Astrocyte of the cerebellum (primary cell): ENCODE measurements at regions not wholly inside any gene's neighbourhood (a gene's known extent, or its start where the extent isn't known, plus 50 kb on each side); places are given as distances from the start of the nearest gene placed in this dataset.
"Not testable (repeated sequence)": the region's sequence is repeated elsewhere in the genome, so short reads cannot be mapped to it uniquely, and the experiment has no call there.

ENCODE experiments used
- DNase-seq: peaks from one replicate; pipeline ENCODE4 v3.0.0-alpha.2; 2011; ENCODE audit warnings: low read depth
- H3K4me3 ChIP-seq: 2 replicates; pipeline ENCODE4 v1.5.1; 2011; ENCODE audit warnings: mild to moderate bottlenecking, low read depth, low read length, moderate library complexity
- in situ Hi-C: cut with HindIII; loops from 2 replicates; pipeline ENCODE4 v1.10.0; 2017; ENCODE audit warnings: low sequenced_read_pairs
- TF ChIP-seq, protein P1 (sequence below): IDR thresholded peaks from 2 replicates; pipeline ENCODE4 v1.5.1; 2012; ENCODE audit warnings: low read length, low read depth, moderate library complexity, mild to moderate bottlenecking; ENCODE audit errors: missing control alignments

DNA sequence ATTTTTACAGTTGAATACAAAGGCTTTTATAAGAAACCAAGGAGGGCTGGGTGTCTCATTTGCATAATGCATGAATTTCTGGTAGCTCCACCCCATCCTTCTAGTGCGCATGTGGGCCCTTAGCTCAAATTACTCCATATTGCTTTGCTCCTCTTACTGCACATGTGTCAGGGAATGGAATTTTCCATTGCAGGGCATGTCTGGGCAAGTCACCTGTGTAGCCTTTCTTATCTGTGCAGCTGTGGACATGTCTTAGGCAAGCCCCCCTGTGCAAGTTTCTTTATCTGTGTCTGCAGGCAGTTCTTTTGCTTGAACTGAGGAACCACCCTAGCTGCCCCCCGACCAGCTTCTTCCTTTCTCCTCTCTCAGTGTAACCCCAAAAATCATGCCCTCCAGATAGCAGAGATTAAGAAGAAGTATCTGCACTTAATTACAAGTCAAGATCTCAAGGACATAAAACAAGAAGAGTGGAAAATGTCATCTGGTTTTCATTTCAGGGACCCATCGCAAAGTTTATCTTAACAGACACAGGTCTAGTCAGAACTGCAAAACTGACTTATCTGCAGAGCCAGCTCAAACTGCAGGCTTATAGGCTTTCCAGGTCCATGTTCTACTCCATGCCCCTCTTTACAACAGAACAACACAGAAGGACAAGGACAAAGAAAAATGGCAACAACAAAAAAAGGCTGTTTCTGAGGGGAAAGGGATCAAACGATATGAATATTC lies 137.9 kb upstream of the HS3ST4 start:
- in situ Hi-C loops, result no loop called here
- TF ChIP-seq, protein P1, sequence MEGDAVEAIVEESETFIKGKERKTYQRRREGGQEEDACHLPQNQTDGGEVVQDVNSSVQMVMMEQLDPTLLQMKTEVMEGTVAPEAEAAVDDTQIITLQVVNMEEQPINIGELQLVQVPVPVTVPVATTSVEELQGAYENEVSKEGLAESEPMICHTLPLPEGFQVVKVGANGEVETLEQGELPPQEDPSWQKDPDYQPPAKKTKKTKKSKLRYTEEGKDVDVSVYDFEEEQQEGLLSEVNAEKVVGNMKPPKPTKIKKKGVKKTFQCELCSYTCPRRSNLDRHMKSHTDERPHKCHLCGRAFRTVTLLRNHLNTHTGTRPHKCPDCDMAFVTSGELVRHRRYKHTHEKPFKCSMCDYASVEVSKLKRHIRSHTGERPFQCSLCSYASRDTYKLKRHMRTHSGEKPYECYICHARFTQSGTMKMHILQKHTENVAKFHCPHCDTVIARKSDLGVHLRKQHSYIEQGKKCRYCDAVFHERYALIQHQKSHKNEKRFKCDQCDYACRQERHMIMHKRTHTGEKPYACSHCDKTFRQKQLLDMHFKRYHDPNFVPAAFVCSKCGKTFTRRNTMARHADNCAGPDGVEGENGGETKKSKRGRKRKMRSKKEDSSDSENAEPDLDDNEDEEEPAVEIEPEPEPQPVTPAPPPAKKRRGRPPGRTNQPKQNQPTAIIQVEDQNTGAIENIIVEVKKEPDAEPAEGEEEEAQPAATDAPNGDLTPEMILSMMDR, result no peak
- no peak overlapping the region for H3K4me3 ChIP-seq
- no peak for DNase-seq

DNA sequence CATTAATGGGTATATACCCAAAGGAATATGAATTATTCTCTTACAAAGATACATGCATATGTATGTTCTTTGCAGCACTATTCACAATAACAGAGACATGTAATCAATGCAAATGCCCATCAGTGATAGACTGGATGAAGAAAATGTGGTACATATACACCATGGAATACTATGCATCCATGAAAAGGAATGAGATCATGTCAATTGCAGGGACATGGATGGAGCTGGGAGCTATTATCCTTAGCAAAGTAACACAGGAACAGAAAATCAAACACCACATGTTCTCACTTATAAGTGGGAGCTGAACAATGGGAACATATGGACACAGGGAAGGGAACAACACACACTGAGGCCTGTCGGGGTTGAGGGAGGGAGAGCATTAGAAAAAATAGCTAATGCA lies 141.1 kb upstream of the HS3ST4 start:
- no peak for DNase-seq
- no peak overlapping the region for H3K4me3 ChIP-seq
- in situ Hi-C loops, result no loop called here
- TF ChIP-seq, protein P1, result no peak

DNA sequence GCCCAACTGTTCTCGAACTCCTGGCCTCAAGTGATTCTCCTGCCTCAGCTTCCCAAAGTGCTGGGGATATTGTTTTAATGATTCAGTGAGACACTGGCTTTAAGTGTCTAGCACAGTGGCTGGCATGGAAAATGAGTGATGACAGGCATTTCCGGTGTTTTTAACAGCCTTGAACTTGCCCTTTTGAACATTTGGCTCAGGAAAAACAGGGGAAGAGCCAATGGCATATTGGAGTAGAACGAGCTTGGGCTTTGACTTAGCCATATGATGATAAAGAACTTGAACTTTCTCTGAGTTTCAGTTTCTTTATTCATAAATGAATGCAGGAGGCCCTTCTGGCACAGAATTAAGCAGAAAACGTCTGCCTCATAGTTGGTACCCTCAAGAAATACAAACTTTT lies 145.0 kb upstream of the HS3ST4 start:
- no peak overlapping the region for H3K4me3 ChIP-seq
- in situ Hi-C loops, result no loop called here
- TF ChIP-seq, protein P1, result no peak
- no peak for DNase-seq

DNA sequence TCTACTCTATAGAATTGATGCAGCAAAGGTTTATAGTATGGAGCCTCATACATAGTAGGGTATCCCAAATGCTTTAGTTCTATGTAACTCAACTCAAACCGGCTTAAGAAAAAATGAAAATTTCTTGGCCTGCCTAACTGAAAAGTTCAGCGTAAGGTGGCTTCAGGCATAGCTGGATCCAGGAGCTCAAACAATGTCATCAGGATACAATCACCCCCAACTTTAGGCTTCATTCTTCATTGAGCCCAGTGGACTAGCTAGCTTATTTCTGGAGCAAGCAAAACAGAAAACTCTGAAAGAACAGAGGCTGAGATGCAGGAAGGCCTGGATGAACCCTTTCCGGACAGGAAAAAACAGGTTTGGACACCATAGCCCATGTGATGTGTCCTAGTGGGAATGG lies 147.5 kb upstream of the HS3ST4 start:
- in situ Hi-C loops, result no loop called here
- TF ChIP-seq, protein P1, result no peak
- H3K4me3 ChIP-seq, result no peak overlapping the region
- DNase-seq, result no peak

DNA sequence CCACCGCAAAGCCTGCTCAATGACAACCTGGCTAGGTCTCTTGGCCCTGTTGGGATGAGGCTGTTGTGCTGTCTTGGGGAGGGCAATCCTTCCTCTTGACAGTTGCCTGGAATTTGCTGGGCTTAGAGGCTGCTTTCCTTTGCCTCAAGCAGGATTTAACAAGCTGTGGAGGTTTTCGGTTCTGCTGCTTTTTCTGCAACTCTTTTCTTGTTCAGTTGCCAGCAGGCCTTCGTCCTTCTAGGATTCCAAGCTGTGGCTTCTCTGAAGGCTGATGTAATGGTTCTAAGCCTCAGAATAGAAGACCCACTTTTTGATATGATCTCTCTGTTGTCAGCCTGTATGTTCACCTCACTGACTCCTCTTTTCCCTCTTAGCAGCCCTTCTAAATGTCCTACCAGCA lies 149.5 kb upstream of the HS3ST4 start:
- DNase-seq, result no peak
- in situ Hi-C loops, result no loop called here
- H3K4me3 ChIP-seq, result no peak overlapping the region
- TF ChIP-seq, protein P1, result no peak

DNA sequence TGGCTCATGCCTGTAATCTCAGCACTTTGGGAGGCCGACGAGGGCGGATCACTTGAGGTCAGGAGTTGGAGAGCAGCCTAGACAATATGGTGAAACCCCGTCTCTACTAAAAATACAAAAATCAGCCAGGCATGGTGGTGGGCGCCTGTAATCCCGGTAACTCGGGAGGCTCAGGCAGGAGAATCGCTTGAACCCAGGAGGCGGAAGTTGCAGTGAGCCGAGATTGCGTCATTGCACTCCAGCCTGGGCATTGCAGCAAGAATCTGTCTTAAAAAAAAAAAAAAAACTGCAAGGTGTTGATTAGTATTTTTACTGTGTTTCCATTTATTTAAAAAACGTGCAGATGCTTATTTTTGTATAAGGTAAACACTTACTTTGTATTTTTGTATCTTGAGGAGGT lies 152.0 kb upstream of the HS3ST4 start:
- not testable (repeated sequence) for DNase-seq

DNA sequence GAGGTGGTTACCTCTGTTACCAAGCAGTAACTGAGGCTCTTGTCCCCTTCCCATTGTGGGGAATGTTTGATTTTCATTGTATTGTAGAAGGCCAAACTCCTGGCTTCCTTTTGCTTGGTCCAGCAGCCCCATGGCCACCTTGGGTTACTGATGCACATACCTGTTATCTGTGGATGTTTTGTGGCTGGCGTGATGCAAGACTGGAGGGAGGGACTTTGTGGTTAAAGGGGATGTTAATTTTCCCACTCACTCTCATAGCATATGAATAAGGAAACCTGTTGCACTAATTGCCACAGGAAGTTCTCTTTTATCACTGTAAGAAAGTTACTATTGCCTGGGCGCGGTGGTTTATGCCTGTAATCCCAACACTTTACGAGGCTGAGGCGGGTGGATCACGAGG lies 168.6 kb upstream of the HS3ST4 start:
- TF ChIP-seq, protein P1, result no peak
- in situ Hi-C loops, result no loop called here

More for the DNA sequence above, 152.0 kb upstream of the HS3ST4 start:
- H3K4me3 ChIP-seq, in situ Hi-C loops: not testable (repeated sequence)

More for the DNA sequence above, 168.6 kb upstream of the HS3ST4 start:
- H3K4me3 ChIP-seq, result no peak overlapping the region
- no peak for DNase-seq
